T-helper 1 cell treated with Interleukin-12 subunit alpha and Interleukin-12 subunit beta and Interleukin-4 antibody, amounts not matched to agents 30 μg/mL and 1 μg/mL, for 36 hours (primary cell): ENCODE measurements at regions not wholly inside any gene's neighbourhood (a gene's known extent, or its start where the extent isn't known, plus 50 kb on each side); places are given as distances from the start of the nearest gene placed in this dataset.
A peak's percentile ranks its signal among the peaks of the same experiment; 100 is the strongest.

ENCODE experiments used
- H3K27ac Mint-ChIP-seq: one replicate; pipeline ENCODE4 v1.8.0; 2021; ENCODE audit warnings: mild to moderate bottlenecking, mixed read lengths
- H3K27me3 Mint-ChIP-seq: one replicate; pipeline ENCODE4 v1.8.0; 2021; ENCODE audit warnings: low read depth, mixed read lengths
- H3K36me3 Mint-ChIP-seq: one replicate; pipeline ENCODE4 v1.8.0; 2021; ENCODE audit warnings: low read depth, mixed read lengths
- H3K4me1 Mint-ChIP-seq: one replicate; pipeline ENCODE4 v1.8.0; 2021; ENCODE audit warnings: low read depth, mixed read lengths
- H3K4me3 Mint-ChIP-seq: one replicate; pipeline ENCODE4 v1.8.0; 2021; ENCODE audit warnings: mild to moderate bottlenecking, moderate library complexity, mixed read lengths
- H3K9me3 Mint-ChIP-seq: one replicate; pipeline ENCODE4 v1.8.0; 2021; ENCODE audit warnings: mixed read lengths

GRCh38 chr5:135089912-135090311 lies 55.9 kb upstream of the PITX1 start:
- Mint-ChIP-seq H3K27me3 (peaks cover 12% of the 10 kb centered on the region), H3K36me3 (no peaks in the 10 kb centered on the region), H3K27ac (peak overlapping the region; percentile 50), H3K9me3 (no peaks in the 10 kb centered on the region), H3K4me3 (no peak overlapping the region), H3K4me1 (no peaks in the 10 kb centered on the region)

- H3K9me3 Mint-ChIP-seq: no peaks in the 10 kb centered on the region
- H3K36me3 Mint-ChIP-seq: no peaks in the 10 kb centered on the region
- no peaks in the 10 kb centered on the region for H3K4me1 Mint-ChIP-seq
- peaks cover 12% of the 10 kb centered on the region for H3K27me3 Mint-ChIP-seq
- H3K27ac Mint-ChIP-seq: no peak overlapping the region
- H3K4me3 Mint-ChIP-seq: no peak overlapping the region
Observed at GRCh38 chr5:135088911-135089310, 54.9 kb upstream of the PITX1 start.

- Mint-ChIP-seq H3K27me3 (peaks cover 12% of the 10 kb centered on the region), H3K36me3 (no peaks in the 10 kb centered on the region), H3K9me3 (no peaks in the 10 kb centered on the region), H3K4me3 (no peak overlapping the region), H3K27ac (no peak overlapping the region), H3K4me1 (no peaks in the 10 kb centered on the region)
Observed at GRCh38 chr5:135087950-135088349, 53.9 kb upstream of the PITX1 start.

GRCh38 chr5:135085936-135086725 lies 52.1 kb upstream of the PITX1 start:
- H3K4me1 Mint-ChIP-seq: no peaks in the 10 kb centered on the region
- H3K9me3 Mint-ChIP-seq: peaks cover 7% of the 10 kb centered on the region
- H3K36me3 Mint-ChIP-seq: no peaks in the 10 kb centered on the region
- peaks cover 18% of the 10 kb centered on the region for H3K27me3 Mint-ChIP-seq
- H3K27ac Mint-ChIP-seq: no peak overlapping the region
- H3K4me3 Mint-ChIP-seq: no peak overlapping the region

- Mint-ChIP-seq H3K4me3 (no peak overlapping the region), H3K27me3 (peaks cover 18% of the 10 kb centered on the region), H3K36me3 (no peaks in the 10 kb centered on the region)
Observed at GRCh38 chr5:135085133-135085935, 51.3 kb upstream of the PITX1 start.

More at GRCh38 chr5:135085133-135085935, 51.3 kb upstream of the PITX1 start:
- Mint-ChIP-seq H3K27ac (no peak overlapping the region), H3K4me1 (no peaks in the 10 kb centered on the region), H3K9me3 (peaks cover 7% of the 10 kb centered on the region)
